Fibroblast of pulmonary artery (primary cell): ENCODE measurements at regions not wholly inside any gene's neighbourhood (a gene's known extent, or its start where the extent isn't known, plus 50 kb on each side); places are given as distances from the start of the nearest gene placed in this dataset.

Source experiments
- DNase-seq: peaks from one replicate; pipeline ENCODE4 v3.0.0-alpha.2; 2010; ENCODE audit warnings: low read depth
- H3K4me3 ChIP-seq: replicated peaks from 2 replicates; pipeline ENCODE4 v1.5.1; 2011; ENCODE audit warnings: low read depth, mild to moderate bottlenecking, control low read depth, low read length, moderate library complexity
- CTCF ChIP-seq: IDR thresholded peaks from 2 replicates; pipeline ENCODE4 v1.5.1; 2011; ENCODE audit warnings: mild to moderate bottlenecking, control low read depth, low read length, inconsistent platforms; ENCODE audit errors: missing control alignments

DNA sequence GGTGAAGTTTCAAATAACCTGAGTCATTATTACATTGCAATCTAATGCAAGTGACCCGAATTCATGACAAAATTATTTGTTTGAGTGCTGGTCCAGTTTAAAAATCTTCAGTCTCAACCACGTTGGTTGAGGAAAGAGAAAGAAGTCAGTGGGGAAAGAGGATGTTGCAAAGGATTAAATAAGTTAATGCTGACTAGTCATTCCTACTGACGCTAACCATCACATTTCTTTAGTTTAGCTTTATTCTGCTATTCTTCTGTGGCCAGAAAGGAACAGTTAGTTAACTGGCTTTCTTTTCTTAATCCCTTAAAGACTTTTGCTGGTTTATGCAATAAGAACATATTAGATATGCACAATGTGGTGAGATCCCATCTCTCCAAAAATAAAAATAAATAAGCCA lies 143.8 kb upstream of the FAM83B start:
- no peak for DNase-seq
- TF ChIP-seq CTCF = no peak
- H3K4me3 ChIP-seq = no peak overlapping the region

GRCh38 chr6:54706391-54706790 lies 140.2 kb upstream of the FAM83B start:
- no peak for TF ChIP-seq CTCF

GRCh38 chr6:54706844-54707605 lies 139.5 kb upstream of the FAM83B start:
- no peak for DNase-seq
- H3K4me3 ChIP-seq = no peak overlapping the region
- no peak for TF ChIP-seq CTCF

More at GRCh38 chr6:54706391-54706790, 140.2 kb upstream of the FAM83B start:
- DNase-seq = no peak
- H3K4me3 ChIP-seq = no peak overlapping the region

GRCh38 chr6:54710456-54710855 lies 136.1 kb upstream of the FAM83B start:
- DNase-seq = no peak
- TF ChIP-seq CTCF = no peak
- H3K4me3 ChIP-seq = no peak overlapping the region

DNA sequence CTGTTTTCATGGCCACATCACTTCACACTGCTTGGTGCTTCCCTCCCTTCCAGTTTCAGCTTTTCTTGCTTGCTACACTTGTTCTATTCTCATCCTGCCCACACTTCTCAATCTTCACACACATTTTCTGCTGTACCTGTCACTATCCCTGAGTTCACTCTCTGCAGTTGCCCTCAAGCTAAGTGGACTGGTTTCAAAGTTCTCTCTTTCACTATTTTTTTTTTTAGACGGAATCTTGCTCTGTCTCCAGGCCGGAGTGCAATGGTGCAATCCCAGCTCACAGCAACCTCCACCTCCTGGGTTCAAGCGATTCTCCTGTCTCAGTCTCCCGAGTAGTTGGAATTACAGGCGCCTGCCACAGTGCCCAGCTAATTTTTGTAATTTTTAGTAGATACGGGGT lies 130.6 kb upstream of the FAM83B start:
- no peak for TF ChIP-seq CTCF
- no peak overlapping the region for H3K4me3 ChIP-seq
- DNase-seq = no peak

- TF ChIP-seq CTCF = no peak
- DNase-seq = peak; percentile 6
- H3K4me3 ChIP-seq = no peak overlapping the region
Measured at GRCh38 chr6:54716877-54717276, 129.7 kb upstream of the FAM83B start.
